HepG2 (cell line): ENCODE measurements at regions not wholly inside any gene's neighbourhood (a gene's known extent, or its start where the extent isn't known, plus 50 kb on each side); places are given as distances from the start of the nearest gene placed in this dataset.

Source experiments
- ATAC-seq: fragments of 200-7000 bp; cut with Tn5 transposase; 3 replicates; pipeline ENCODE4 v1.9.1; 2020; ENCODE audit warnings: mild to moderate bottlenecking, moderate library complexity
- BruUV-seq: library from RNA; stranded (reverse); fragments of 400-500 nt; replicated peaks from 2 replicates; lab custom pipeline; 2021; lab: Mats Ljungman, UMichigan
- CTCF ChIA-PET: fragments of 300-600 bp; formaldehyde crosslinking; extraction: SDS; loops from one replicate; lab custom pipeline; 2021; ENCODE audit warnings: low total read pairs, inconsistent platforms, low intra/inter-chr PET ratio; lab: Yijun Ruan, JAX
- POLR2A ChIA-PET: fragments of 350-600 bp; sonication (Branson Sonifier 250); formaldehyde crosslinking; loops from one replicate; lab custom pipeline; 2020; ENCODE audit warnings: antibody characterized with exemption, inconsistent platforms; lab: Yijun Ruan, JAX
- DNase-seq: peaks from one replicate; pipeline ENCODE4 v3.0.0-alpha.2; 2015; ENCODE audit warnings: low spot score
- FAIRE-seq: peaks from 3 replicates; lab custom pipeline; 2011; peaks lifted over from hg19 to GRCh38; lab: Jason Lieb, UNC
- H2AFZ ChIP-seq: one replicate; pipeline ENCODE4 v1.6.1; 2011; ENCODE audit warnings: low read length, inconsistent platforms
- H3K27ac ChIP-seq: fragments of 300-600 bp; 3 replicates; pipeline ENCODE4 v1.8.0; 2011; ENCODE audit warnings: mixed run types, mild to moderate bottlenecking, mixed read lengths, low read length, inconsistent platforms; ENCODE audit not compliant: insufficient read depth; ENCODE audit errors: extremely low read length
- H3K27me3 ChIP-seq, 2 experiments: fragments of 200-600 bp in 1 of 2; 2 replicates in 1 of 2; 3 replicates in 1 of 2; pipeline versions ENCODE4 v1.6.0 to v1.8.0; 2011; ENCODE audit warnings: low read length in 2 of 2, mild to moderate bottlenecking in 2 of 2, moderate library complexity in 2 of 2, inconsistent platforms in 1 of 2; ENCODE audit not compliant: insufficient read depth in 2 of 2, control insufficient read depth in 1 of 2
- H3K36me3 ChIP-seq, 2 experiments: fragments of 200-600 bp in 1 of 2; replicated peaks in 1 of 2; 2 replicates in 1 of 2; 3 replicates in 1 of 2; pipeline versions ENCODE4 v1.5.1 to v1.8.0; 2011; ENCODE audit warnings: low read length in 2 of 2, inconsistent platforms in 1 of 2; ENCODE audit not compliant: insufficient read depth in 2 of 2, control insufficient read depth in 1 of 2
- H3K4me1 ChIP-seq: 2 replicates; pipeline ENCODE4 v1.5.1; 2012; ENCODE audit warnings: low read length, inconsistent platforms; ENCODE audit not compliant: insufficient read depth
- H3K4me2 ChIP-seq: 2 replicates; pipeline ENCODE4 v1.6.0; 2011; ENCODE audit warnings: low read depth, low read length, inconsistent platforms
- H3K4me3 ChIP-seq, 3 experiments: fragments of 200-600 bp in 1 of 3; sonication (generic), shearing (Covaris generic) in 1 of 3; replicated peaks in 1 of 3; 2 replicates each; pipeline ENCODE4 v1.5.1; 2011 to 2016; ENCODE audit warnings: low read length in 3 of 3, inconsistent platforms in 2 of 3, low read depth in 2 of 3, mild to moderate bottlenecking in 2 of 3, control low read depth in 1 of 3, mixed read lengths in 1 of 3; ENCODE audit not compliant: insufficient read depth in 1 of 3
- H3K79me2 ChIP-seq: one replicate; pipeline ENCODE4 v1.6.1; 2011; ENCODE audit warnings: low read length, inconsistent platforms; ENCODE audit not compliant: insufficient read depth
- H3K9ac ChIP-seq: 2 replicates; pipeline ENCODE4 v1.6.0; 2011; ENCODE audit warnings: mild to moderate bottlenecking, low read depth, low read length, inconsistent platforms; ENCODE audit not compliant: insufficient read depth
- H3K9me3 ChIP-seq: 2 replicates; pipeline ENCODE4 v1.5.1; 2012; ENCODE audit warnings: mild to moderate bottlenecking, low read length
- H4K20me1 ChIP-seq: 2 replicates; pipeline ENCODE4 v1.6.0; 2011; ENCODE audit warnings: inconsistent platforms, mild to moderate bottlenecking, low read length, moderate library complexity; ENCODE audit not compliant: insufficient read depth
- ELF4 ChIP-seq: sonication (generic); formaldehyde crosslinking; IDR thresholded peaks from 2 replicates; pipeline ENCODE4 v1.5.0; 2020; ENCODE audit warnings: missing genetic modification reagents, mild to moderate bottlenecking, moderate library complexity, borderline replicate concordance
- FOSL2 ChIP-seq: sonication (generic); formaldehyde crosslinking; IDR thresholded peaks from 2 replicates; pipeline ENCODE4 v1.4.0; 2020; ENCODE audit warnings: missing genetic modification reagents
- MAFG ChIP-seq: sonication (generic); formaldehyde crosslinking; IDR thresholded peaks from 2 replicates; pipeline ENCODE4 v1.5.1; 2020; ENCODE audit warnings: mild to moderate bottlenecking, missing genetic modification reagents
- NPAS2 ChIP-seq: sonication (generic); formaldehyde crosslinking; IDR thresholded peaks from 2 replicates; pipeline ENCODE4 v1.8.0; 2022; ENCODE audit warnings: mild to moderate bottlenecking, missing genetic modification reagents, borderline replicate concordance
- RFXANK ChIP-seq: IDR thresholded peaks from 2 replicates; pipeline ENCODE4 v1.6.1; 2016
- SMAD3 ChIP-seq: sonication (generic); formaldehyde crosslinking; IDR thresholded peaks from 2 replicates; pipeline ENCODE4 v1.4.0; 2020; ENCODE audit warnings: missing genetic modification reagents
- SNAI1 ChIP-seq: sonication (generic); formaldehyde crosslinking; IDR thresholded peaks from 2 replicates; pipeline ENCODE4 v1.5.0; 2020; ENCODE audit warnings: mild to moderate bottlenecking, missing genetic modification reagents, borderline replicate concordance
- SNRNP70 ChIP-seq: fragments of 200-400 bp; formaldehyde crosslinking; IDR thresholded peaks from 2 replicates; pipeline ENCODE4 v1.6.1; 2017; ENCODE audit warnings: mild to moderate bottlenecking, low read depth, low read length, moderate library complexity
- SP140L ChIP-seq: sonication (generic); formaldehyde crosslinking; IDR thresholded peaks from 2 replicates; pipeline ENCODE4 v1.4.0; 2020; ENCODE audit warnings: missing genetic modification reagents, borderline replicate concordance
- ZBTB42 ChIP-seq: sonication (generic); formaldehyde crosslinking; IDR thresholded peaks from 2 replicates; pipeline ENCODE4 v1.5.0; 2020; ENCODE audit warnings: mild to moderate bottlenecking, missing genetic modification reagents
- ZNF225 ChIP-seq: sonication (generic); formaldehyde crosslinking; IDR thresholded peaks from 2 replicates; pipeline ENCODE4 v1.4.0; 2020; ENCODE audit warnings: mild to moderate bottlenecking, missing genetic modification reagents
- ZNF296 ChIP-seq: sonication (generic); formaldehyde crosslinking; conservative IDR thresholded peaks from 2 replicates; pipeline ENCODE4 v1.5.0; 2020; ENCODE audit warnings: mild to moderate bottlenecking, missing genetic modification reagents
- ZNF703 ChIP-seq: sonication (generic); formaldehyde crosslinking; IDR thresholded peaks from 2 replicates; pipeline ENCODE4 v1.5.1; 2020; ENCODE audit warnings: missing genetic modification reagents, mild to moderate bottlenecking, moderate library complexity, borderline replicate concordance
- ZNF713 ChIP-seq: sonication (generic); formaldehyde crosslinking; IDR thresholded peaks from 2 replicates; pipeline ENCODE4 v1.4.0; 2020; ENCODE audit warnings: mild to moderate bottlenecking, missing genetic modification reagents
- WGBS: methylation state at CpG from one replicate; pipeline ENCODE4 v1.1.6; 2017; ENCODE audit warnings: low lambda C conversion rate; 5-methylcytosine and 5-hydroxymethylcytosine counted together
- in situ Hi-C: cut with HindIII; loops from 2 replicates; pipeline ENCODE4 v1.10.0; 2017; ENCODE audit warnings: low pct_unique_long_range_greater_than_20kb; ENCODE audit not compliant: extremely low pct_ligation_motif_present
- intact Hi-C: fragments of 100-400 bp; cut with micrococcal nuclease; formaldehyde crosslinking; loops from one replicate; pipeline ENCODE4 v1.10.0; 2022; ENCODE audit not compliant: unreplicated experiment
- TF ChIP-seq, protein P1 (sequence below): IDR thresholded peaks from 2 replicates; pipeline ENCODE4 v1.6.1; 2016; ENCODE audit warnings: missing compliant biosample characterization, missing genetic modification reagents, borderline replicate concordance
- TF ChIP-seq, protein P2 (sequence below): sonication (generic); formaldehyde crosslinking; conservative IDR thresholded peaks from 2 replicates; pipeline ENCODE4 v1.4.0; 2020; ENCODE audit warnings: missing genetic modification reagents
- TF ChIP-seq, protein P3 (sequence below): sonication (generic); formaldehyde crosslinking; conservative IDR thresholded peaks from 2 replicates; pipeline ENCODE4 v1.8.0; 2022; ENCODE audit warnings: mild to moderate bottlenecking, moderate library complexity, missing genetic modification reagents

DNA sequence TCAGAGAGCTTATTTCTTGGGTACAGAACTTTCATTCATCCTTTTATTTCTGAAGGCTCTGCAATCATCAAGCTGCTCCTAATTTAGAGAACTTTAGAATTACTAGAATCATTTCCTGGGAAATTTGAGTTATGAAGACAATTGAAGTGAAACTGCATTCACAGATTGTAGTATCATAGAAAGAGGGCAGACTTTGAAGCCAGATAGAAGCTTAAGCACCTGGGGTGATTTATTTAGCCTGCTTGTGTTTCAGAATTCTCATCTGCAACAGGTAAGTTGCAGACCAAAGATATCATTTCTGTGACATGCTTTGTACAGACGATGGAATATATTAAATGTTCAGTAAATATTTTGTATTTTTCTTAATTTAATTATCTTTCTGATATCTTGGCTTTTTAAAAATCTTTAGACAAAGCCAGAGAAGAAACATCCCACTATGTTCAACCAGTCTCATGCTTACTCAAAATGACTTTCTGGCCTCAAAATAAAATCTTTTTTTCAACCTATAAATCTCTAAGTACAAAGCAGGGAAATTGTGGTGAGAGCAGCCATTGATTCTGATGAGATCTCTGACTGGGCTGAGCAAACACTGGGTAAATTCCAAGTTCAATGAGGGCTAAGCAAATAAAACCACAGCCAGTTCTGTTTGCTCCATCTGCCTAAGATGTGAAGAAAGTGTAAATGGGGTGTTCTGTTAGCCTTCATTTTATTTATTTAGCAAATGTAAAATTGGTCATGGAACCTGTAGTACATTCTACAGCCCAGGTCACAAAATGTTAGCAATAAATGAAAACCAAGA lies 264.7 kb upstream of the CCNG1 start:
- DNase-seq: no peak
- 0% methylated on average over 1 of the region's 1 CpG for WGBS
- H3K36me3 ChIP-seq: no peaks in the 10 kb centered on the region
- in situ Hi-C loops: no loop called here
- no TSS peak for BruUV-seq
- no peaks in the 10 kb centered on the region for H3K27me3 ChIP-seq
- H3K9ac ChIP-seq: no peak overlapping the region
- no peaks in the 10 kb centered on the region for H4K20me1 ChIP-seq
- no peaks in the 10 kb centered on the region for H3K4me1 ChIP-seq
- ATAC-seq: peak; percentile 54
- no peaks in the 10 kb centered on the region for H3K79me2 ChIP-seq
- FAIRE-seq: no peak
- H3K27ac ChIP-seq: no peak overlapping the region
- TF ChIP-seq ZNF225 (CRISPR knock-in tag): no peak
- TF ChIP-seq ZNF296 (CRISPR knock-in tag): no peak
- no peak for TF ChIP-seq SP140L (CRISPR knock-in tag)
- TF ChIP-seq FOSL2 (CRISPR knock-in tag): no peak
- no peak for TF ChIP-seq SMAD3 (CRISPR knock-in tag)
- TF ChIP-seq, protein P1, sequence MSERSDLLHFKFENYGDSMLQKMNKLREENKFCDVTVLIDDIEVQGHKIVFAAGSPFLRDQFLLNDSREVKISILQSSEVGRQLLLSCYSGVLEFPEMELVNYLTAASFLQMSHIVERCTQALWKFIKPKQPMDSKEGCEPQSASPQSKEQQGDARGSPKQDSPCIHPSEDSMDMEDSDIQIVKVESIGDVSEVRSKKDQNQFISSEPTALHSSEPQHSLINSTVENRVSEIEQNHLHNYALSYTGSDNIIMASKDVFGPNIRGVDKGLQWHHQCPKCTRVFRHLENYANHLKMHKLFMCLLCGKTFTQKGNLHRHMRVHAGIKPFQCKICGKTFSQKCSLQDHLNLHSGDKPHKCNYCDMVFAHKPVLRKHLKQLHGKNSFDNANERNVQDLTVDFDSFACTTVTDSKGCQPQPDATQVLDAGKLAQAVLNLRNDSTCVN (CRISPR knock-in tag): no peak
- no peak for TF ChIP-seq RFXANK
- no peak for TF ChIP-seq ZNF713 (CRISPR knock-in tag)
- TF ChIP-seq MAFG (CRISPR knock-in tag): no peak
- no peak for TF ChIP-seq ZNF703 (CRISPR knock-in tag)
- TF ChIP-seq SNAI1: no peak
- TF ChIP-seq, protein P2, sequence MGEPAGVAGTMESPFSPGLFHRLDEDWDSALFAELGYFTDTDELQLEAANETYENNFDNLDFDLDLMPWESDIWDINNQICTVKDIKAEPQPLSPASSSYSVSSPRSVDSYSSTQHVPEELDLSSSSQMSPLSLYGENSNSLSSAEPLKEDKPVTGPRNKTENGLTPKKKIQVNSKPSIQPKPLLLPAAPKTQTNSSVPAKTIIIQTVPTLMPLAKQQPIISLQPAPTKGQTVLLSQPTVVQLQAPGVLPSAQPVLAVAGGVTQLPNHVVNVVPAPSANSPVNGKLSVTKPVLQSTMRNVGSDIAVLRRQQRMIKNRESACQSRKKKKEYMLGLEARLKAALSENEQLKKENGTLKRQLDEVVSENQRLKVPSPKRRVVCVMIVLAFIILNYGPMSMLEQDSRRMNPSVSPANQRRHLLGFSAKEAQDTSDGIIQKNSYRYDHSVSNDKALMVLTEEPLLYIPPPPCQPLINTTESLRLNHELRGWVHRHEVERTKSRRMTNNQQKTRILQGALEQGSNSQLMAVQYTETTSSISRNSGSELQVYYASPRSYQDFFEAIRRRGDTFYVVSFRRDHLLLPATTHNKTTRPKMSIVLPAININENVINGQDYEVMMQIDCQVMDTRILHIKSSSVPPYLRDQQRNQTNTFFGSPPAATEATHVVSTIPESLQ: no peak
- TF ChIP-seq, protein P3, sequence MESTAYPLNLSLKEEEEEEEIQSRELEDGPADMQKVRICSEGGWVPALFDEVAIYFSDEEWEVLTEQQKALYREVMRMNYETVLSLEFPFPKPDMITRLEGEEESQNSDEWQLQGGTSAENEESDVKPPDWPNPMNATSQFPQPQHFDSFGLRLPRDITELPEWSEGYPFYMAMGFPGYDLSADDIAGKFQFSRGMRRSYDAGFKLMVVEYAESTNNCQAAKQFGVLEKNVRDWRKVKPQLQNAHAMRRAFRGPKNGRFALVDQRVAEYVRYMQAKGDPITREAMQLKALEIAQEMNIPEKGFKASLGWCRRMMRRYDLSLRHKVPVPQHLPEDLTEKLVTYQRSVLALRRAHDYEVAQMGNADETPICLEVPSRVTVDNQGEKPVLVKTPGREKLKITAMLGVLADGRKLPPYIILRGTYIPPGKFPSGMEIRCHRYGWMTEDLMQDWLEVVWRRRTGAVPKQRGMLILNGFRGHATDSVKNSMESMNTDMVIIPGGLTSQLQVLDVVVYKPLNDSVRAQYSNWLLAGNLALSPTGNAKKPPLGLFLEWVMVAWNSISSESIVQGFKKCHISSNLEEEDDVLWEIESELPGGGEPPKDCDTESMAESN: no peak
- no peak for TF ChIP-seq ZBTB42 (CRISPR knock-in tag)
- no peak for TF ChIP-seq SNRNP70
- no peak for TF ChIP-seq NPAS2 (CRISPR knock-in tag)
- TF ChIP-seq ELF4 (CRISPR knock-in tag): no peak
- no peaks in the 10 kb centered on the region for H3K9me3 ChIP-seq
- intact Hi-C loops: no loop called here
- no peak overlapping the region for H3K4me2 ChIP-seq
- ChIA-PET CTCF (no interaction called here), POLR2A (no interaction called here)
- H2AFZ ChIP-seq: no peak overlapping the region
- H3K4me3 ChIP-seq: no peak overlapping the region
